ENCODE measurements at regions not wholly inside any gene's neighbourhood (a gene's known extent, or its start where the extent isn't known, plus 50 kb on each side); places are given as distances from the start of the nearest gene placed in this dataset.

DNA sequence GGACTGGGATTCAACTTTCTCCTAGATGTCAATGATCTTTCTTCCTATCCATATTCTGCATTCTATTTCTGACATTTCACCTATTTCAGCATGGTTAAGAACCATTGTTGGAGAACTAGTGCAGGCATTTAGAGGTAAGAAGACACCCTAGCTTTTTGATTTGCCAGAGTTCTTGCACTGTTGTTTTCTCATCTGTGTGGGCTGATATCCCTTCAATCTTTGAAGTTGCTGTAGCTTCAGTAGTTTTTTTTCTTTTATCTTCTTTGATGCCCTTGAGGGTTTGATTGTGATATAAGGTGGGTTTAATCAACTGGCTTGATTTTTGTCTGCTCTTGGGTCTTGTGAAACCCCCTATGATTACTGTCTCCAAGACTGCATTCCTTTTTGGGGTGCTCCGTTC, 502.1 kb downstream of the ETS1 start:
- DNase-seq (ENCODE audit: low read depth), result no peak
- H3K4me3 ChIP-seq (ENCODE audit: low read depth, low read length), result no peak overlapping the region

DNA sequence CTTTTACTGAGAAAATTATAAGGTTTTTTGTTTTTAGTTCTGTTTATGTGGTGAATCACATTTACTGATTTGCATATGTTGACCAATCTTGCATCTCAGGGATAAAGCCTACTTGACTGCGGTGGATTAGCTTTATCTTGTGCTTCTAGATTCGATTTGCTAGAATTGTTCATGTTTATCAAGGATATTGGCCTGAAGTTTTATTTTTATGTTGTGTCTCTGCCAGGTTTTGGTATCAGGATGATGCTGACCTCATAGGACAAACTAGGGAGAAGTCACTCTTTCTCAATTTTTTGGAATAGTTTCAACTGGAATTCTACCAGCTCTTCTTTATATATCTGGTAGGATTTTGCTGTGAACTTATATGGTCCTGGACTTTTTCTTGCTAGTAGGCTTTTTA, 504.8 kb downstream of the ETS1 start:
- no peak for DNase-seq (ENCODE audit: low read depth)
- H3K4me3 ChIP-seq (ENCODE audit: low read depth, low read length), result no peak overlapping the region

DNA sequence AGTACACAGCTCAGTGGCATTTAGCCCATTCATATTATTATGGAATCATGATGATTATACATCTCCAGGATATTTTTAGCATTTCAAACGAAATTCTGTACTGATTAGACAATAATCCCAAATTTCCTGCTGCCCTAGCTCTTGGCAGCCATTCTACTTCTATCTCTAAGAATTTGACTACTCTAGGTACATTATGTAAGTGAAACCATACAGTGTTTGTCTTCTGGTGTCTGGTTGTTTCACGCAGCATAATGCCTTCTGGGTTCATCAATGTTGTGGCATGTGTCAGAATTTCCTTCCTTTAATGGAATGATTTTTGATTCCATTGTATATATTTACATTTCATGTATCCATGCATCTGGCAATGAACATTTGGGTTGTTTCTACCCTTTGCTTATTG, 517.7 kb downstream of the ETS1 start:
- no peak for DNase-seq (ENCODE audit: low read depth)
- H3K4me3 ChIP-seq (ENCODE audit: low read depth, low read length), result no peak overlapping the region

DNA sequence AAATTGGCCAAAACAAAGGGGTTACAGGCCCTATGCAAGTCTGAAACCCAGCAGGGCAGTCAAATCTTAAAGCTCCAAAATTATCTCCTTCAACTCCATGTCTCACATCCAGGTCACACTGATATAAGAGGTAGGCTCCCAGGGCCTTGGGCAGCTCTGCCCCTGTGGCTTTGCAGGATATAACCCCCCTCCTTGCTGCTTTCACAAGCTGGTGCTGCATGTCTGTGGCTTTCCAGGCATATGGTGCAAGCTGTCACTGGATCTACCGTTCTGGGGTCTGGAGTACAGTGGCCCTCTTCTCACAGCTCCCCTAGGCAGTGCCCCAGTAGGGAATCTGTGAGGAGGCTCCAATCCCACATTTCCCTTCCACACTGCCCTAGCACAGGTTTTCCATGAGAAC, 519.6 kb downstream of the ETS1 start:
- H3K4me3 ChIP-seq (ENCODE audit: low read depth, low read length), result no peak overlapping the region
- DNase-seq (ENCODE audit: low read depth), result no peak

DNA sequence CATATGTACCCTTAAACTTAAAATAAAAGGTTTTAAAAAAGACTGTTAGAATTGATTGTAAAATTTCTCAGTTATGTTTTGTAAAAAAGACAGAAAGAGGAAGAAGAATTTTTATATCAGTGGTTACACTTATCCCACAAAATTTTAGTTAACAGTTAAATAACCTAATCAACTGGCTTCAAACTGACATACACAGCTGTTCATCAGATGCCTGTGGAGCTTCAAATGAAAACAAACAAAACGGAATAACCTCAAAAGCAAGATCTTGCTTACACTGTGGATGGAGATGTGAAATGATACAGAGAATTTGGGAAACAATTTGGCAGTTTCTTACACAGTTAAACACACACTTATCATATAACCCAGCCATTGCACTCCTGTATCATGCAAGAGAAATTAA, 521.0 kb downstream of the ETS1 start:
- no peak overlapping the region for H3K4me3 ChIP-seq (ENCODE audit: low read depth, low read length)

DNA sequence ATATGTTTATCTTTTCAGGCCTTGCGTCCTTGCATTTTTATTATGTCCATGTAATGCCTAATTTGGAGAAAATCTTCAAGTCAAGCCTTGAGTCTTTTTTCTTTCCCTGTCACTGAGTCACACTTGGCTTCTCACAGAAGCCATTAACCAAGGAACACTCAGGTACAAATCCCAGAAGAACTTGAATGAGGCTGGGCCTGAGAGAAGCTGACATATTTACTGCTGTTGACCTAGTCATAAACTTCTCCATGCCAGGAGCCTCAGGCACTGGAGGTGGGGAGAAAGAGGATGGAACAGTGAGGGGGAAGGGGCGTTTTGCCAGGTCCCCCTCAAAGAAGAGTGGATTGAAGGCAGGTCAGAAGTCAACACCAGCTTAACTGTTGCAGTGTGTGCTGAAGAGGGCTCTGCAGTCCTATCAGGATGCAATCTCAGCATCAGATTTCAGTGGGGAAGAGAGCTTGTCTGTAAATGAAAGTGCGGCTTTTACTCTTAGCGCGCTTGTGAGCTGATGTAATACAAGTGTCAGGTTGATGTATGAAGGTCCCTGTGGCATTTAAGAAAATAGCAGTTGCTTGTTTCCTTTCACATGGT, 526.0 kb downstream of the ETS1 start:
- DNase-seq (ENCODE audit: low read depth), result peak; percentile 56
- H3K4me3 ChIP-seq (ENCODE audit: low read depth, low read length), result no peak overlapping the region

More for the DNA sequence above, 521.0 kb downstream of the ETS1 start:
- DNase-seq (ENCODE audit: low read depth), result no peak

DNA sequence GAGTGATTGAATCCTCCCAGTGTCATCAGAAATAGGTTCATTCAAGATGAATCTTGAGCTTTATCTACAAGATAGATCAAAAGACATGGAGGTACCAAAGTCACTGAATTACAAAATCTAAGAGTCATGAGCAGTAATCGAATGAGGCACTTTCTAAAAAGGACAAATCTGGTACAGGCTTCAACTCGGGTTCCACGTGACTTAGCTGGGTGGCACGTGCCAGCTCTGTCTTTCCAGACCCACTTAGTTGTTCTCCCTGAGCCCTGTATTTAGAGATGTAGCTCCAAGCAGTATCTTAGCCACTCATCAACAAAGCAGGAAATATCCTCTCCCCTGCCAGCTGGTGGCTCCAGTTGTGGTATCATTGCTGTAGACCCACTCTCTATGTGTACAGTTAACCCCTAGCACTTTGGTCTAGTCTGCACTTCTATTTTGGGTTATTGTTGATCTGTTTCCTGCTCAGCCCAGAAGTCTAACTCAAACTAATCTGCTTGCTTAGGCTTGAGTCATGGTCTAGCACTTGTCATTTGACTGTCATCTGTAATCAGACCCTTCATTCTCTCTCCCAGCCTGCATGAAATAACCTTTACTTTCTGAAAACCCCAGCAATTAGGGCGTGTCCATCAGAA, 528.7 kb downstream of the ETS1 start:
- no peak overlapping the region for H3K4me3 ChIP-seq (ENCODE audit: low read depth, low read length)
- DNase-seq (ENCODE audit: low read depth), result no peak

DNA sequence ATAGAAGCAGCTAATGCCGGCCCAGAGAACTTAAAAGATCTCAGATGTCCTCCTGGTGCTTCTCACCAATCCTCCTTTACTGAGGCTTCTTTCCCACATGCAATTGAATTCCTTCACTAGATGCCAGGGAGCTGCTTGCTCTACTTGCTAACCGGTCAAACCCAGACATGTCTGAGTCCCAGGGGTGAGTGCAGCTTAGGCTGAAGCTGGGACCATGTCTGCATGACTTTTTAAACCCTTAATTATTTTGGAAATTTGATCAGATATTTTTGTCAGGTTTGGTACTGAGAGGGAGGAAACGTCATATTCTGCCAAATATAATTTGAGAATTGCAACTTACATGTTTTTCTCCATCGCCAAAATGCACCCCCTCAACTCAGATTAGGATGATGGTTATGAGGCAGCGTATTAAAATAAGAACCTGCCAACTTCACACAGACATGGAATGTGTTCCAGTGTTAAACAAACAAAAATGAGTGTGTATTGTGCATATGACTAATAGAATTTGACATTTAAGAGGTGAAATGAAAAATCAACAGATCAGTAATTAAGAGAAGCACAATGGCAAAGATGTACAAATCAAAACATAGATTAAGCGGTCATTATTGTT, 529.5 kb downstream of the ETS1 start:
- DNase-seq (ENCODE audit: low read depth), result no peak
- H3K4me3 ChIP-seq (ENCODE audit: low read depth, low read length), result no peak overlapping the region

DNA sequence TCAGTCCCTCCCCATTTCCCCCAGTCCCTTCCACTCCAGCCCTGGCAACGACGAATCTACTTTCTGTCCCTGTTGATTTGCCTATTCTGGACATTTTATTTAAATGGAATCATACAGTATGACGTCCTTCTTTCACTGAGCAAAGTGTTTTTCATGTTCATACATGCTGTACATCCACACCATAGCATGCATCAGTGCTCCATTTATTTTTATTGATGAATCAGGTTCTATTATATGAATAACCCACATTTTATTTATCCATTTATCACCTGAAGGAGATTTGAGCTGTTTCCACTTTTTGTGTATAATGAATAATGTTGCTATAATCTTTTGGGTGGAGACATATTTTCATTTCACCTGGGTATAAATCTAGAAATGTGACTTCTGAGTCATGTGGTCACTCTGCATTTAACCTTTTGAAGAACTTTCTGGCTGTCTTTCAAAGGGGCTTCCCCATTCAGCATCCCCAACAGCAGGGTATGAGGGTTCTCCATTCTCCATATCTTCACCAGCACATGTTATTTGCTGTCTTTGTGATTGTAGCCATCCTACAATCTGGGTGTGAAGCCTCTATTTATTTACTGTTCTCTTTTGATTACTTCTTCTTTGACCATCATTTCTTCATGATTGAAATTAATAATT, 531.7 kb downstream of the ETS1 start:
- no peak for DNase-seq (ENCODE audit: low read depth)
- H3K4me3 ChIP-seq (ENCODE audit: low read depth, low read length), result no peak overlapping the region

DNA sequence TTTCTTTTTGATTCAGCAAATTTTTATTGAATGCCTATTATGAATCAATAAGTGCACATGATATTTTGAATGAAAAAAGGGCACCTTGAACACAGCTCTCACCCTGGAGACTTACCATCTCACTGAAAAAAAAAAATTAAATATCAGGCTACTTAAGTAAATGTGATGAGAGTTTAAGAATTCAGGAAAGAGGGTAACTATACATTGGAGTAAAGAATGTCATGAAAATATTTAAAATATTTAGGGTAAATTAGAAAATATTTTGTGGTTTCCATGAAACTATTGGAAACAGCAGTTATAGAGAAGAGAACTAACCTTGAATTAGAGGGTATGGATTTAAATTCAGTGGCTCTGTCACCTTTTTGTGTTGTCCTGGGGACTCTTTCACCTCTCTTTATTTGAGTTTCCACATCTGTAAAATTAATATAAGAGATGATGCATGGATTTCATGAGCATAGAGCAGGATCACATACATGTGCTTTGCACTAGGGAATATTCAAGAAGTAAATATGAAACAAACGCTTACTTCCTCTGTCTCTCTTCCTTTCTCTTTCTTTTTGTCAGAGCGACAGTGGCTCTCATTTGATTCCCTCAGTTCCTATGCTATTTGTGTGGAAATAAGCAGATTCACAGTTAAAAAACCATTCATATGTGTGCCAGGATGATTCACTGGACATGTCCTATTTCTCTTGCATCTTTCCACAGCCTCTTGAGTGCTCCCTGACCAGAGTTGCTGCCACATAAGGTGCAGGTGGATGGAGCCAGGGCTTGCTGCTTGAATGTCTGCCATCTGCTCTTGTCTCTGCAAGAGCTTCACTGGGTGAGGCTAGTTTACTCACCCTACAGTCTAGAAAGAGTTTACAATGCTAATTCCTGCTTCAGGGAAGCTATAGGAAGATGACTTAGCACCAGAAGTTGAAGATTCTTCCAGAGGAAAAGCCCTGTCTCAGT, 533.1 kb downstream of the ETS1 start:
- no peak overlapping the region for H3K4me3 ChIP-seq (ENCODE audit: low read depth, low read length)
- no peak for DNase-seq (ENCODE audit: low read depth)

DNA sequence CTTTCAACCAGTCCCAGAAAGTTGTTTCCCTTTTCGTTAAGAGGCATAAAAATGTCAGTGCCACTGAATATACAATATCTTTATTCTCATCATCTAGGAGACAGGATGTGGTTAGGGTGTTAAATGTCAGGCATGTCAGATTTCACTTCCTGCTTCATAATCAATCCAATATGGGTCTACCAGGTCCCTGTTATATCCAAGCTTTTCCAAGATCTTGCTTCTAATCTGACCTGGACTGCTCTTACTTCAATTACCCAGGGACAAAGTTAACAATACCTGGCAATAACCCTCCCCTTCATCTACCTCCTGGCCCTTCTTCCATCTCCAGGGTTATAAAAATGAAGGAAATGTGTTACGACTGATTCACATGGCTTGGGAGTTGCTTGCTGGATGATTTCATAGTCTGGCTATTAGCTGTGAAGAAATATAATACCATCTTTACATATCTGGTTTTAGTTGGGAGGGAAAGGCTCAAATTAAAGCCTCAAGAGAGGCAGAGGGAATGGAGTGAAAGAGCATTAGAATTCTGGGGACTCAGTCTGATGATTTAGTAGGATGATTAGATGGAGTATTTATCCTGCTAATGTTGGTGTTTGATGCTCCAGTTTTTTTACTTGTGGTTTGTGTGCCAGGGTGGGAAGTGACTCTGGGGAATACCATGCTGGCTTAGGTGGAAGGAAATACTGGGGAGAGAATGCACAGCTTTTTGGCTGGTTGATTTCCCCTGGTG, 534.3 kb downstream of the ETS1 start:
- no peak for DNase-seq (ENCODE audit: low read depth)
- H3K4me3 ChIP-seq (ENCODE audit: low read depth, low read length), result no peak overlapping the region

DNA sequence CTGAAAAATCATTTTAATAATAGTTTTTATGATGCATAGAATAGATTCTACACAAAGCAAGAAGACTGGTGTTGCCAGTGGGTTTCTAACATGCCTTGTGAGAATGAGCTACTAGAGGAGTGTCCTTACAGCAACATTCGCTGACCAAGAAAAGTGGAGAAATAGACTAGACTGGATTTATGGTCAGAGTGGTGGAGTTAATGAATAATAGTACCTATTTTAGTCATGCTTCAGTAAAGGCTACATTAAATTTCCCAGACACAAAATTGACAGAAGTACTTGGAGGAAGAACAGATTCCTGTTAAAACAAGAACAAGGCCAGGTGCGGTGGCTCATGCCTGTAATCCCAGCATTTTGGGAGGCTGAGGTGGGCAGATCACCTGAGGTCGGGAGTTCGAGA, 539.2 kb downstream of the ETS1 start:
- H3K4me3 ChIP-seq (ENCODE audit: low read depth, low read length), result no peak overlapping the region
- DNase-seq (ENCODE audit: low read depth), result no peak

DNA sequence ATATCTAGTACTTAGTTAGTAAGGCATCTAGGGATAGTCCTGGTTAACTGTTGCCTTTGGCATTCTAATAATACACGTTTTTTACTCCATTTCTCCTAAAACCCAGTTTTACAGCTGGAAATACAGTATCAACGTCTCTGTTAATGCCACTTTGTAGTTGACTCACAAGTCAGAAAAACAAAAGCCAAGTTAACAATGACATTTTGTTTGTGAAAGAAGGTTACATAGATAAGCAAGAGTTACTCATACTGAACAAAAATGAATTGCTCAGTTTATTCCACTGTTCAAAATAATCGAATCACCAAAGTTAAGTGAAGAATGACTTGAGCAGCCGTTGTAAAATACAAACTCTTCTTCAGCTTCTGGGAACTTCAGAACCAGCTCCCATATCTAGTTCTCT, 540.3 kb downstream of the ETS1 start:
- no peak for DNase-seq (ENCODE audit: low read depth)

DNA sequence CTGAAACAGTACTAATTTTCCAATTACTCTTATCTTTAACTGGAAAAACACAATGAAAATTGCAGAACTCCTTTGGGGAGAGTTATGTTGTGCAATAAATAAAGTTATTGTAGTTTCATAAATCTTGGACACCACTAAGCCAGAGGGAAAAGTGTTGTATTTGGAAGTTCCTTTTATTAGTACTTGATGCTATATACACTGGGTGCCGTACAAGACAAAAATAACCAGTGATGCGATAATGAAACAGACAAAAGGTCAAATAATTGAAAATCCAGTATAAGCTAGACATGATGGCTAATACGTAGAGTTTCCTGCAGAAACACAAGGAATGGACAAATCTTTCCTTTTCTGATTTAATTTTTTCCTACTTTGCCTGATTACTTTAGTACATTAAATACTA, 541.1 kb downstream of the ETS1 start:
- DNase-seq (ENCODE audit: low read depth), result no peak
- H3K4me3 ChIP-seq (ENCODE audit: low read depth, low read length), result no peak overlapping the region

More for the DNA sequence above, 540.3 kb downstream of the ETS1 start:
- no peak overlapping the region for H3K4me3 ChIP-seq (ENCODE audit: low read depth, low read length)

DNA sequence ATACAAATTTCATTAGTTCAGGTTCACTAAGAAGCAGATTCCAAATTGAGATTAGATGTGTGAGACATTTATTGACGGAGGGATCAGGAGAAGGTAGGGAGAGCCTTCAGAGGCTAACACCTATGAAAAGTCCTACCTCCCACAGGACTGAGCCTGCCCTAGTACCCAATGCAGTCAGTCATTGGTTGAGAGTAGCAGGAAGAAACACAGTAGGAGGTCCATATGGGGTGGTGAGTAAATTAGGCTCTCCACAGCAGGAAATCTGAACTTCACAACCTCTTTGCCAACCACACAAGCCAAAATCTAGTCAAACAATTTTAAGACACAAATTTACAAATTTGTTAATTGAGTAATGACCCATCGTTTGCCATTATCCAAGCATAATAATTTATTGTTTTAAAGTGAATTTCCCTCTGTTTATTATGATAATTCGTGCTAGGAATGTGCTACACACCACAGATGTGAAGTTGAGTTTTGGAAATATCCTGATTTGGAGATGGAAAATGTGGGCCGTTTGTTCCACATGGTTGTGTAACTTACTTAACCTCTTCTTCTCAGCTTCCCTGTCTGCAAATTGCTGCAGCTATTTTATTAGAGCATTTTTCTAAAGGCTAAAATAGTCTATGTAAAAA, 542.1 kb downstream of the ETS1 start:
- no peak for DNase-seq (ENCODE audit: low read depth)
- H3K4me3 ChIP-seq (ENCODE audit: low read depth, low read length), result no peak overlapping the region

DNA sequence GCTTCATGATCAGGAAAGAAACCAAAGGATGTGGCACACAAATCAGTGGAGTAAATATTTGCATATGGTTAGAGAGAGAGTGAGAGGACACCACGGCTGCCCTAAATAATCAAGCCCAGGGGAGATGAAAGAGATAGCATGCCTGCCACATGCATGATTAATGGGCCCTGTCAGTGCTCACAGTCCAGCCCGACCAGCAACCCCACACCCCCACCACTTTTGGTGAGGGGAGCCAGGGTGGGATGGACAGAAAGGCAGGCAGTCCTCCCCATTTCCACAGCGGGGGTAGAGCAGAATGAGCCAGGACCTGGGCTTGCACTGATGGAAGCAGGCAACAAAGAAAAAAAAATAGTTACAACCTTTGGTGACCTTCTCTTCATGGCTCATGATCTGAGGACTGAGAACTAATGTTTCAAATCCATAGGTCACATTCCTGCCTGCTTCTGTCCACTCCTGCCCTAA, 545.0 kb downstream of the ETS1 start:
- no peak for DNase-seq (ENCODE audit: low read depth)
- H3K4me3 ChIP-seq (ENCODE audit: low read depth, low read length), result no peak overlapping the region

DNA sequence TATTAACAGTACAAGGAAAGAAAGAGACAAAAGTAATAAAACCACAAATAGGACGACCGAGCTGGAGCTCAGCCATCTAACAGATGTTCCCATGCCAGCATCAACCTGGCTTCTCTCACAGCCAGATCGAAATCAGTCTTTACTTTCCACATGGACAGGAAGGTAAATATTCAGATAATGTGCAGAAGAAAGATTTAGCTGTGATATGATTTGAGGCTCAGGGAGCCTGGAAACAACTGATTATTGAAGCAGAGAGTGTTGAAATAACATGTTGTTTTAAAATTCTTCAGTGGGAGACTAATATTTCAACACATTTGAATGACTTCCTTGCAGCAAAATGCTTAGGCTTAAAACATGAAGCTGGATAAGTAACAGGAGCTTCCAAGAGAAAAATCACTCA, 546.8 kb downstream of the ETS1 start:
- DNase-seq (ENCODE audit: low read depth), result no peak
- H3K4me3 ChIP-seq (ENCODE audit: low read depth, low read length), result no peak overlapping the region

DNA sequence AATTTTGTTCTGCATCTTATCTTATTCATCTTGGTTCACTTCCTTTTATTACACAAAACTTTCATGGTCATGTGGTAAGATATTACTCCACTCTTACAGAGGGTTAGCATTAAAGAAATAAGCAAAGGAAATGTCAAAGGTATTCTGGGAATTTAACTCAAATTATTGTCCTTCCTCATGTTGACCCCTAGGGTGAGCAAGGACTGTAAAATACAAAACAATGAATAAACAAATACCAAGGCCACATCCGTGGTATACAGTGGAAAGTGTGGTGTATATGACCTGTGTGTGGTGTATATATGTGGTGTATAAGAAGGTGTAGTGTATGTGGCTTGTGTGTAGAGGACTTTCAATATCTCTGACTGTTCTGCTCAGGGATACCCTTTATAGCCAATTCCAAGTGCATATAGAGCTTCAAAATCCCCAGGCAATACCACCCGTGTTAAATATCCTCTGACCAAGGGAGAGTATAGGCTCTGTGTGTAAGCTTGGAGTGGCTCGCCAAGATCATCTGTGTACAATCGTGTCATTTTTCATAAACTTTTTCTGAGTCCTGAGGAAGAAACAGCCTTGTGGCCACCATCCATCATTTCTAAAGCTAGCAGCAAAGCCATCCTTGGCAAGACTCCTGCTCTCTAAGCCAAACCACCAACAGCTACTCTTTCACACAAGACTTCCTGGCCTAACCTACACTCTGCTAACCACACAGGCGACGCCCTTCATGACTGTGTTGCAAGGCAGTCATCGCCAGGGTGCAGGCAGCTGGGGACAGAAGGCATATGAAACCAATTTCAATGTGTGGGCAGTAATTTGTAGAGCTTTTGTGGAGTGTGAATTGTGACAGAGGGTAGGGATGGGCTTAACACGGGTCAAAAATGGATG, 548.0 kb downstream of the ETS1 start:
- DNase-seq (ENCODE audit: low read depth), result peak; percentile 95
- no peak overlapping the region for H3K4me3 ChIP-seq (ENCODE audit: low read depth, low read length)

All from skeletal muscle cell (primary cell).